Mesenchymal stem cell (in vitro differentiated cells and primary cell): ENCODE measurements at regions not wholly inside any gene's neighbourhood (a gene's known extent, or its start where the extent isn't known, plus 50 kb on each side); places are given as distances from the start of the nearest gene placed in this dataset.

ENCODE experiments used
- DNase-seq: peaks from one replicate; pipeline ENCODE4 v3.0.0-alpha.2; 2013
- H2AFZ ChIP-seq: one replicate; pipeline ENCODE4 v1.6.1; 2013; ENCODE audit warnings: low read depth, mild to moderate bottlenecking, control low read depth, inconsistent platforms, low read length, moderate library complexity
- H2AK5ac ChIP-seq: 2 replicates; pipeline ENCODE4 v1.6.1; 2013; ENCODE audit warnings: low read length, moderate library complexity, mild to moderate bottlenecking, inconsistent platforms; ENCODE audit not compliant: severe bottlenecking
- H2BK120ac ChIP-seq: one replicate; pipeline ENCODE4 v1.6.1; 2013; ENCODE audit warnings: low read depth, mild to moderate bottlenecking, inconsistent platforms, low read length, moderate library complexity
- H2BK12ac ChIP-seq, 2 experiments: one replicate each; pipeline ENCODE4 v1.6.1; 2013; ENCODE audit warnings: inconsistent platforms in 2 of 2, low read length in 2 of 2, mild to moderate bottlenecking in 2 of 2, moderate library complexity in 2 of 2, control low read depth in 1 of 2
- H2BK15ac ChIP-seq: one replicate; pipeline ENCODE4 v1.6.1; 2013; ENCODE audit warnings: mild to moderate bottlenecking, low read depth, inconsistent platforms; ENCODE audit not compliant: poor library complexity, severe bottlenecking
- H2BK5ac ChIP-seq: 2 replicates; pipeline ENCODE4 v1.6.1; 2013; ENCODE audit warnings: low read depth, mild to moderate bottlenecking, low read length, control low read depth, inconsistent platforms; ENCODE audit not compliant: poor library complexity, severe bottlenecking
- H3K14ac ChIP-seq, 2 experiments: one replicate each; pipeline ENCODE4 v1.6.1; 2013; ENCODE audit warnings: inconsistent platforms in 2 of 2, low read length in 2 of 2, control low read depth in 1 of 2, mild to moderate bottlenecking in 1 of 2, moderate library complexity in 1 of 2
- H3K18ac ChIP-seq, 2 experiments: one replicate each; pipeline ENCODE4 v1.6.1; 2013; ENCODE audit warnings: inconsistent platforms in 2 of 2, low read length in 2 of 2, control low read depth in 1 of 2, low read depth in 1 of 2, mild to moderate bottlenecking in 1 of 2
- H3K23ac ChIP-seq, 2 experiments: one replicate each; pipeline ENCODE4 v1.6.1; 2013; ENCODE audit warnings: inconsistent platforms in 2 of 2, low read length in 2 of 2, mild to moderate bottlenecking in 2 of 2, moderate library complexity in 2 of 2, control low read depth in 1 of 2
- H3K27ac ChIP-seq: 2 replicates; pipeline ENCODE4 v1.5.1; 2013; ENCODE audit warnings: mild to moderate bottlenecking, moderate library complexity, low read length, control low read depth, inconsistent platforms; ENCODE audit not compliant: poor library complexity, severe bottlenecking
- H3K27me3 ChIP-seq, 2 experiments: 2 replicates each; pipeline versions ENCODE4 v1.6.1 to v1.7.0; 2013; ENCODE audit warnings: low read length in 2 of 2, mild to moderate bottlenecking in 2 of 2, moderate library complexity in 2 of 2, control low read depth in 1 of 2, inconsistent platforms in 1 of 2; ENCODE audit not compliant: control insufficient read depth in 1 of 2, insufficient read depth in 1 of 2
- H3K36me3 ChIP-seq, 2 experiments: 2 replicates each; pipeline versions ENCODE4 v1.6.1 to v1.7.0; 2013; ENCODE audit warnings: low read length in 2 of 2, control low read depth in 1 of 2, inconsistent platforms in 1 of 2, low read depth in 1 of 2, mild to moderate bottlenecking in 1 of 2; ENCODE audit not compliant: insufficient read depth in 2 of 2, control insufficient read depth in 1 of 2
- H3K4ac ChIP-seq, 2 experiments: one replicate each; pipeline ENCODE4 v1.6.1; 2013; ENCODE audit warnings: inconsistent platforms in 2 of 2, low read length in 2 of 2, mild to moderate bottlenecking in 2 of 2, moderate library complexity in 2 of 2, control low read depth in 1 of 2, low read depth in 1 of 2
- H3K4me1 ChIP-seq: 2 replicates; pipeline ENCODE4 v1.6.1; 2013; ENCODE audit warnings: low read depth, low read length, control low read depth; ENCODE audit not compliant: control insufficient read depth, insufficient read depth
- H3K4me2 ChIP-seq: 2 replicates; pipeline ENCODE4 v1.6.1; 2013; ENCODE audit warnings: low read length, mild to moderate bottlenecking, inconsistent platforms; ENCODE audit not compliant: poor library complexity, severe bottlenecking
- H3K4me3 ChIP-seq, 2 experiments: 2 replicates each; pipeline versions ENCODE4 v1.5.1 to v1.7.0; 2013; ENCODE audit warnings: low read length in 2 of 2, mild to moderate bottlenecking in 2 of 2, control low read depth in 1 of 2, low read depth in 1 of 2; ENCODE audit not compliant: insufficient read depth in 1 of 2
- H3K79me1 ChIP-seq: replicated peaks from 2 replicates; pipeline ENCODE4 v1.6.1; 2013; ENCODE audit warnings: mild to moderate bottlenecking, control low read depth, low read length, inconsistent platforms; ENCODE audit not compliant: poor library complexity, severe bottlenecking
- H3K9ac ChIP-seq: 2 replicates; pipeline ENCODE4 v1.7.0; 2013; ENCODE audit warnings: mild to moderate bottlenecking, low read length, moderate library complexity
- H3K9me3 ChIP-seq: 2 replicates; pipeline ENCODE4 v1.7.0; 2013; ENCODE audit warnings: mild to moderate bottlenecking, low read length; ENCODE audit not compliant: control insufficient read depth
- H4K8ac ChIP-seq: one replicate; pipeline ENCODE4 v1.6.1; 2013; ENCODE audit warnings: inconsistent platforms, mild to moderate bottlenecking, low read length, moderate library complexity
- H4K91ac ChIP-seq: one replicate; pipeline ENCODE4 v1.6.1; 2013; ENCODE audit warnings: mild to moderate bottlenecking, low read length, inconsistent platforms
- WGBS: methylation state at CpG from one replicate; pipeline ENCODE4 v1.1.7; 2013; ENCODE audit warnings: mixed read lengths; 5-methylcytosine and 5-hydroxymethylcytosine counted together

DNA sequence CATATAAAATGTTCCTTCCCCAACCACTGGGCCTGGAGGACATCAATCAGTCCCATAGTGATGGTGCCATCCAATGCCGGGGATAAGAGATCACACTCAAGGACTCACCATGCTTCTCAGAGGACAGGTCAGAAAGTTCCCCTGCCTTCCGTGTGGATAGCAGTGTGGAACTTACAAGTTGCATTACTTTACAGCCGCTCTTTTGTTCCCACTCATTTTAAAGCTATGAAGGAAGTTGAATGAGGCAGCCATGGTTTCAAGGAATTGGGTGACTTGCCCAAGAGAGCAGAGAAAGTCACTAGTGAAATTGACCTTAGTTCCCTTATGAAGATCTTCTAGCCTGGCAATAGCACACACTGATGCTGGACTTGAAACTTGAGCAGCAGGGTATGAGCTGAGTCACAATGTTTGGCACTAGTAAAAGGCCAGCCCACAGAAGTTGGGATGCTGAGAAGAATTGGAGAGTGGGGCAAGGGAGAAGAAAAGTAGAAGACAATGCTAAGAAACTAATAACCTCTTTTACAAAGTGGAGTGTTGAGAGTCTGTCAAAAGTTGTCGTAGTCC is 78.7 kb downstream of the CXCL12 start:
- peaks cover 13% of the 10 kb centered on the region for H3K4me1 ChIP-seq
- H3K79me1 ChIP-seq: no peaks in the 10 kb centered on the region
- no peak overlapping the region for H4K8ac ChIP-seq
- no peak overlapping the region for H3K27ac ChIP-seq
- H3K18ac ChIP-seq: no peak overlapping the region
- H2BK5ac ChIP-seq: no peak overlapping the region
- no peak overlapping the region for H2AFZ ChIP-seq
- H3K36me3 ChIP-seq: no peaks in the 10 kb centered on the region
- no peak overlapping the region for H3K9ac ChIP-seq
- H3K4me3 ChIP-seq: no peak overlapping the region
- H3K4ac ChIP-seq: no peak overlapping the region
- no peak overlapping the region for H3K23ac ChIP-seq
- H3K27me3 ChIP-seq: no peaks in the 10 kb centered on the region
- H2BK120ac ChIP-seq: no peak overlapping the region
- no peak overlapping the region for H2BK15ac ChIP-seq
- peaks cover 4% of the 10 kb centered on the region for H3K9me3 ChIP-seq
- no peak overlapping the region for H2AK5ac ChIP-seq
- 47% methylated on average over 4 of the region's 4 CpGs for WGBS
- H3K4me2 ChIP-seq: no peak overlapping the region
- H3K14ac ChIP-seq: no peak overlapping the region
- H4K91ac ChIP-seq: no peak overlapping the region
- H2BK12ac ChIP-seq: no peak overlapping the region
- peak; percentile 13 for DNase-seq

- Histone ChIP-seq H2BK15ac (no peak overlapping the region), H3K27ac (peak overlapping the region; percentile 80), H3K18ac (no peak overlapping the region), H3K4me1 (peaks cover 11% of the 10 kb centered on the region), H2AFZ (no peak overlapping the region), H3K79me1 (no peaks in the 10 kb centered on the region), H3K9ac (no peak overlapping the region), H3K36me3 (no peaks in the 10 kb centered on the region), H3K4ac (no peak overlapping the region), H3K14ac (no peak overlapping the region), H4K8ac (no peak overlapping the region), H3K9me3 (peaks cover 4% of the 10 kb centered on the region), H2BK5ac (no peak overlapping the region), H2BK120ac (no peak overlapping the region), H3K23ac (no peak overlapping the region), H4K91ac (no peak overlapping the region), H3K4me3 (no peak overlapping the region), H3K27me3 (no peaks in the 10 kb centered on the region), H3K4me2 (no peak overlapping the region), H2AK5ac (peak overlapping the region; percentile 98), H2BK12ac (no peak overlapping the region)
- DNase-seq: no peak
- WGBS: 74% methylated on average over 5 of the region's 6 CpGs
Measured at GRCh38 chr10:44301781-44302355, 83.0 kb downstream of the CXCL12 start.

- H3K4me2 ChIP-seq: no peak overlapping the region
- H2BK12ac ChIP-seq: peak overlapping the region in 1 of 2 experiments; percentile 24
- DNase-seq: peak; percentile 89
- H4K8ac ChIP-seq: no peak overlapping the region
- peak overlapping the region in 1 of 2 experiments; percentile 50 for H3K23ac ChIP-seq
- no peaks in the 10 kb centered on the region for H3K27me3 ChIP-seq
- no peaks in the 10 kb centered on the region for H3K36me3 ChIP-seq
- H3K27ac ChIP-seq: peak overlapping the region; percentile 80
- H2BK120ac ChIP-seq: no peak overlapping the region
- peaks cover 4% of the 10 kb centered on the region for H3K9me3 ChIP-seq
- no peak overlapping the region for H2BK15ac ChIP-seq
- peaks cover 11% of the 10 kb centered on the region for H3K4me1 ChIP-seq
- 52% methylated on average over 7 of the region's 7 CpGs for WGBS
- H3K4me3 ChIP-seq: no peak overlapping the region
- no peak overlapping the region for H3K18ac ChIP-seq
- H4K91ac ChIP-seq: no peak overlapping the region
- peak overlapping the region in 1 of 2 experiments; percentile 36 for H3K14ac ChIP-seq
- no peak overlapping the region for H2AFZ ChIP-seq
- no peak overlapping the region for H3K4ac ChIP-seq
- H2AK5ac ChIP-seq: peak overlapping the region; percentile 47
- H3K79me1 ChIP-seq: no peaks in the 10 kb centered on the region
- peak overlapping the region; percentile 7 for H3K9ac ChIP-seq
- peak overlapping the region; percentile 20 for H2BK5ac ChIP-seq
Measured at GRCh38 chr10:44300666-44301649, 83.9 kb downstream of the CXCL12 start.

DNA sequence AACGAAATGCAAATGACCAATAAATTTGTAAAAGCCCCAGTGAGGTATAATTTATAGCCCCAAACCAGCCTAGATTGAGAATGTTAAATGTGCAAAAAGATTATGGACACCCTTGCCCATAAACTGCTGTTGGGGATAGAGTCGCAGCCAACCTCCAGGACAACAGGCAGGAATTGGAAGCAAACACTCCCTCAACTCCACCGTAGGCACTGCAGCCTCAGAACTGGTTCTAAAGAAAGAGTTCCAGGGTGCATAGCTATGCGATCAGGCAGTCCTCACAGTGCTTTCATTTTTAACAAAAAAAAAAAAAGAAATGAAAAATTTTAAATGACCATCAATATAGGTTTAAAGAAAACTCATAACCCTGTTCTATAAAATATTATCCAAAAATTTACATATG is 86.2 kb downstream of the CXCL12 start:
- Histone ChIP-seq H4K8ac (no peak overlapping the region), H2BK12ac (no peak overlapping the region), H2AK5ac (no peak overlapping the region), H3K36me3 (no peaks in the 10 kb centered on the region), H2AFZ (no peak overlapping the region), H3K4me2 (no peak overlapping the region), H3K4me3 (no peak overlapping the region), H3K9ac (no peak overlapping the region), H3K27ac (no peak overlapping the region), H3K14ac (no peak overlapping the region), H3K18ac (no peak overlapping the region), H3K79me1 (no peaks in the 10 kb centered on the region), H2BK5ac (no peak overlapping the region), H4K91ac (no peak overlapping the region), H3K23ac (no peak overlapping the region), H3K27me3 (no peaks in the 10 kb centered on the region), H2BK15ac (no peak overlapping the region), H3K9me3 (no peaks in the 10 kb centered on the region), H3K4me1 (peaks cover 14% of the 10 kb centered on the region), H3K4ac (no peak overlapping the region), H2BK120ac (no peak overlapping the region)
- no peak for DNase-seq
- 65% methylated on average over 2 of the region's 4 CpGs for WGBS
